H1 (cell line): ENCODE measurements at regions not wholly inside any gene's neighbourhood (a gene's known extent, or its start where the extent isn't known, plus 50 kb on each side); places are given as distances from the start of the nearest gene placed in this dataset.

ENCODE experiments used
- ATF2 ChIP-seq: IDR thresholded peaks from 2 replicates; pipeline ENCODE4 v1.6.1; 2012; ENCODE audit warnings: low read length, inconsistent platforms
- CEBPB ChIP-seq: IDR thresholded peaks from 2 replicates; pipeline ENCODE4 v1.6.1; 2012; ENCODE audit warnings: low read depth, low read length
- CHD7 ChIP-seq: fragments of 300-600 bp; sonication (generic); IDR thresholded peaks from 2 replicates; pipeline ENCODE4 v1.7.1; 2012; ENCODE audit warnings: low read length, moderate library complexity, mild to moderate bottlenecking, inconsistent platforms; ENCODE audit not compliant: insufficient replicate concordance
- KDM5A ChIP-seq: fragments of 200-600 bp; IDR thresholded peaks from 2 replicates; pipeline ENCODE4 v1.7.1; 2012; ENCODE audit warnings: mild to moderate bottlenecking, low read length, inconsistent platforms, mixed read lengths
- SIN3A ChIP-seq, 2 experiments: IDR thresholded peaks in 1 of 2; conservative IDR thresholded peaks in 1 of 2; 2 replicates each; pipeline ENCODE4 v1.6.1; 2011 to 2012; ENCODE audit warnings: low read length in 2 of 2, improper control_type of control experiment in 1 of 2, low read depth in 1 of 2, mild to moderate bottlenecking in 1 of 2
- SIX5 ChIP-seq: IDR thresholded peaks from 2 replicates; pipeline ENCODE4 v1.6.1; 2011; ENCODE audit warnings: mild to moderate bottlenecking, low read depth, low read length
- SRF ChIP-seq: IDR thresholded peaks from 2 replicates; pipeline ENCODE4 v1.6.1; 2011; ENCODE audit warnings: mild to moderate bottlenecking, low read depth, low read length, moderate library complexity
- TAF1 ChIP-seq: IDR thresholded peaks from 2 replicates; pipeline ENCODE4 v1.6.1; 2011; ENCODE audit warnings: mild to moderate bottlenecking, low read depth, low read length

GRCh38 chr4:108429662-108430061, 190.7 kb upstream of the RPL34 start (continued):
- TF ChIP-seq CHD7 (no peak), TAF1 (no peak), SIN3A (conservative IDR thresholded peaks at IDR 0.05 in 1 of 2, IDR thresholded peaks at IDR 0.05 in 1 of 2; ENCODE audit: low read depth in 1 of 2, low read length in 2 of 2) (no peak), CEBPB (no peak), KDM5A (no peak), ATF2 (no peak), SIX5 (no peak), SRF (no peak)
